NT2/D1 (cell line): ENCODE measurements at regions not wholly inside any gene's neighbourhood (a gene's known extent, or its start where the extent isn't known, plus 50 kb on each side); places are given as distances from the start of the nearest gene placed in this dataset.

ENCODE experiments used
- SUZ12 ChIP-seq: IDR thresholded peaks from 2 replicates; pipeline ENCODE4 v1.6.1; 2011; ENCODE audit not compliant: insufficient read length, insufficient read depth; ENCODE audit errors: extremely low read depth
- YY1 ChIP-seq: IDR thresholded peaks from 2 replicates; pipeline ENCODE4 v1.6.1; 2011; ENCODE audit not compliant: insufficient read length, insufficient read depth
- ZNF274 ChIP-seq: IDR thresholded peaks from 2 replicates; pipeline ENCODE4 v1.6.1; 2011; ENCODE audit warnings: mild to moderate bottlenecking, low read depth, low read length

DNA sequence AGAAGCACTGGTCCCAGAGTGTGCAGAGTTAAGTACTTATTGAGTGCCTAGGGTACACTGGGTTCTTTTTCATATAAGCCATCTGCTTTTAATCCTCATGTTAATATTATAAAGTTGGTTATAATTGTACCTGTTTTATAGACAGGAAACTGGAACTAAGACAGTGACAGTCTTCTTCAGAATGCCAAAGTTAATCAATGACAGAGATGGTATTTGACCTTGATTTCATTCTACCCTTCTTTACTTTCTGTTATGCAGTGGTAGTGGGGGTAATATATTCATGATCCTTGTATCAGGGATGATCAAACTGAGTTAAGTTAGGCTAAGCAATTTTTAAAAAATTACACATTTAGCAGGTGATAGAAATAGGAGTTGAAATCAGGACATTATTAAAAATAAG, 108.6 kb upstream of the GOT2 start:
- TF ChIP-seq SUZ12 (no peak), ZNF274 (no peak), YY1 (no peak)
